MCF 10A (cell line): ENCODE measurements at regions not wholly inside any gene's neighbourhood (a gene's known extent, or its start where the extent isn't known, plus 50 kb on each side); places are given as distances from the start of the nearest gene placed in this dataset.

Source experiments
- BruUV-seq: library from RNA; stranded (reverse); fragments of 400-500 nt; replicated peaks from 2 replicates; lab custom pipeline; 2021; lab: Mats Ljungman, UMichigan
- CTCF ChIA-PET: fragments of 300-600 bp; sonication (Branson Sonifier 250); formaldehyde crosslinking; extraction: SDS; loops from one replicate; lab custom pipeline; 2021; ENCODE audit warnings: antibody characterized with exemption, inconsistent platforms; lab: Yijun Ruan, JAX
- POLR2A ChIA-PET: fragments of 300-600, 350-650 bp; sonication (Branson Sonifier 250); formaldehyde crosslinking; extraction: SDS; loops from one replicate; lab custom pipeline; 2020; ENCODE audit warnings: antibody characterized with exemption, inconsistent platforms; lab: Yijun Ruan, JAX
- DNase-seq: peaks from one replicate; pipeline ENCODE4 v3.0.0-alpha.2; 2018; ENCODE audit not compliant: unreplicated experiment
- H3K27ac Mint-ChIP-seq: one replicate; pipeline ENCODE4 v1.8.0; 2022; ENCODE audit warnings: mild to moderate bottlenecking, low read depth, mixed read lengths; ENCODE audit not compliant: unreplicated experiment
- H3K27me3 Mint-ChIP-seq: one replicate; pipeline ENCODE4 v1.8.0; 2022; ENCODE audit warnings: mixed read lengths; ENCODE audit not compliant: insufficient read depth, unreplicated experiment
- H3K36me3 Mint-ChIP-seq: one replicate; pipeline ENCODE4 v1.8.0; 2022; ENCODE audit warnings: mild to moderate bottlenecking, moderate library complexity, mixed read lengths; ENCODE audit not compliant: insufficient read depth, unreplicated experiment
- H3K4me1 Mint-ChIP-seq: one replicate; pipeline ENCODE4 v1.8.0; 2022; ENCODE audit warnings: mixed read lengths; ENCODE audit not compliant: insufficient read depth, unreplicated experiment
- H3K4me3 Mint-ChIP-seq: one replicate; pipeline ENCODE4 v1.8.0; 2022; ENCODE audit warnings: mild to moderate bottlenecking, moderate library complexity, mixed read lengths; ENCODE audit not compliant: unreplicated experiment
- H3K9me3 Mint-ChIP-seq: one replicate; pipeline ENCODE4 v1.8.0; 2022; ENCODE audit warnings: mixed read lengths; ENCODE audit not compliant: unreplicated experiment
- CTCF ChIP-seq: fragments of 200-600 bp; IDR thresholded peaks from one replicate; pipeline ENCODE4 v1.8.0; 2022; ENCODE audit warnings: antibody characterized with exemption, mild to moderate bottlenecking; ENCODE audit not compliant: unreplicated experiment
- intact Hi-C: fragments of 100-400 bp; cut with micrococcal nuclease; formaldehyde crosslinking; loops from 2 replicates; pipeline ENCODE4 v1.14.1; 2022

- Mint-ChIP-seq H3K9me3 (no peaks in the 10 kb centered on the region), H3K27ac (no peak overlapping the region), H3K4me3 (no peak overlapping the region), H3K27me3 (no peaks in the 10 kb centered on the region), H3K36me3 (peaks cover 6% of the 10 kb centered on the region), H3K4me1 (no peaks in the 10 kb centered on the region)
- ChIA-PET POLR2A (interaction anchor here (1.2 kb wide), 1 partner anchor 13 kb away, joined by 3 read pairs; no protein-coding TSS in a partner anchor), CTCF (no interaction called here)
- no peak for TF ChIP-seq CTCF
- intact Hi-C loops = no loop called here
- DNase-seq = no peak
- no TSS peak for BruUV-seq
Observed at GRCh38 chr13:67330149-67330548, 100.0 kb upstream of the PCDH9 start.

- Mint-ChIP-seq H3K36me3 (peaks cover 6% of the 10 kb centered on the region), H3K27ac (no peak overlapping the region), H3K4me3 (no peak overlapping the region), H3K9me3 (no peaks in the 10 kb centered on the region), H3K4me1 (no peaks in the 10 kb centered on the region), H3K27me3 (no peaks in the 10 kb centered on the region)
- ChIA-PET POLR2A (no interaction called here), CTCF (no interaction called here)
- BruUV-seq = no TSS peak
- TF ChIP-seq CTCF = no peak
- intact Hi-C loops = no loop called here
- DNase-seq = no peak
Observed at GRCh38 chr13:67328895-67329294, 98.8 kb upstream of the PCDH9 start.

- Mint-ChIP-seq H3K27ac (no peak overlapping the region), H3K4me1 (peaks cover 12% of the 10 kb centered on the region), H3K36me3 (no peaks in the 10 kb centered on the region), H3K9me3 (no peaks in the 10 kb centered on the region), H3K27me3 (no peaks in the 10 kb centered on the region), H3K4me3 (no peak overlapping the region)
- no TSS peak for BruUV-seq
- CTCF ChIA-PET = interaction anchor here (0.6 kb wide), 1 partner anchor 78 kb away, joined by 3 read pairs; no protein-coding TSS in a partner anchor
- POLR2A ChIA-PET = interaction anchor here (0.6 to 1.4 kb wide), 6 partner anchors 13 to 576 kb away, joined by 3 to 4 read pairs (median 4); no protein-coding TSS in a partner anchor
- no peak for TF ChIP-seq CTCF
- no peak for DNase-seq
- intact Hi-C loops = no loop called here
Observed at GRCh38 chr13:67318860-67319259, 88.7 kb upstream of the PCDH9 start.

- intact Hi-C loops = no loop called here
- H3K4me1 Mint-ChIP-seq = peaks cover 12% of the 10 kb centered on the region
- no peaks in the 10 kb centered on the region for H3K36me3 Mint-ChIP-seq
Observed at GRCh38 chr13:67318398-67318797, 88.3 kb upstream of the PCDH9 start.

More at GRCh38 chr13:67318398-67318797, 88.3 kb upstream of the PCDH9 start:
- H3K4me3 Mint-ChIP-seq = no peak overlapping the region
- BruUV-seq = no TSS peak
- H3K9me3 Mint-ChIP-seq = no peaks in the 10 kb centered on the region
- ChIA-PET POLR2A (interaction anchor here (0.6 to 1.4 kb wide), 6 partner anchors 13 to 1591 kb away, joined by 3 to 4 read pairs (median 4); no protein-coding TSS in a partner anchor), CTCF (interaction anchor here (0.6 kb wide), 1 partner anchor 77 kb away, joined by 3 read pairs; no protein-coding TSS in a partner anchor)
- no peaks in the 10 kb centered on the region for H3K27me3 Mint-ChIP-seq
- H3K27ac Mint-ChIP-seq = no peak overlapping the region
- no peak for DNase-seq
- no peak for TF ChIP-seq CTCF
